HUES6 (cell line): ENCODE measurements at regions not wholly inside any gene's neighbourhood (a gene's known extent, or its start where the extent isn't known, plus 50 kb on each side); places are given as distances from the start of the nearest gene placed in this dataset.

ENCODE experiments used
- H3K27ac ChIP-seq: 2 replicates; pipeline ENCODE4 v1.7.0; 2013; ENCODE audit warnings: low read depth, mild to moderate bottlenecking, low read length, inconsistent platforms
- H3K27me3 ChIP-seq: 2 replicates; pipeline ENCODE4 v1.6.1; 2013; ENCODE audit warnings: low read length; ENCODE audit not compliant: control insufficient read depth, insufficient read depth
- H3K36me3 ChIP-seq: 2 replicates; pipeline ENCODE4 v1.6.1; 2013; ENCODE audit warnings: low read length; ENCODE audit not compliant: control insufficient read depth, insufficient read depth
- H3K4me1 ChIP-seq: 2 replicates; pipeline ENCODE4 v1.6.1; 2013; ENCODE audit warnings: low read length; ENCODE audit not compliant: control insufficient read depth, insufficient read depth
- H3K4me3 ChIP-seq: 2 replicates; pipeline ENCODE4 v1.5.1; 2013; ENCODE audit warnings: low read depth, low read length
- H3K9ac ChIP-seq: one replicate; pipeline ENCODE4 v1.6.1; 2013; ENCODE audit warnings: mild to moderate bottlenecking, low read length
- H3K9me3 ChIP-seq: 2 replicates; pipeline ENCODE4 v1.6.1; 2013; ENCODE audit warnings: low read depth, low read length; ENCODE audit not compliant: control insufficient read depth, insufficient read depth

DNA sequence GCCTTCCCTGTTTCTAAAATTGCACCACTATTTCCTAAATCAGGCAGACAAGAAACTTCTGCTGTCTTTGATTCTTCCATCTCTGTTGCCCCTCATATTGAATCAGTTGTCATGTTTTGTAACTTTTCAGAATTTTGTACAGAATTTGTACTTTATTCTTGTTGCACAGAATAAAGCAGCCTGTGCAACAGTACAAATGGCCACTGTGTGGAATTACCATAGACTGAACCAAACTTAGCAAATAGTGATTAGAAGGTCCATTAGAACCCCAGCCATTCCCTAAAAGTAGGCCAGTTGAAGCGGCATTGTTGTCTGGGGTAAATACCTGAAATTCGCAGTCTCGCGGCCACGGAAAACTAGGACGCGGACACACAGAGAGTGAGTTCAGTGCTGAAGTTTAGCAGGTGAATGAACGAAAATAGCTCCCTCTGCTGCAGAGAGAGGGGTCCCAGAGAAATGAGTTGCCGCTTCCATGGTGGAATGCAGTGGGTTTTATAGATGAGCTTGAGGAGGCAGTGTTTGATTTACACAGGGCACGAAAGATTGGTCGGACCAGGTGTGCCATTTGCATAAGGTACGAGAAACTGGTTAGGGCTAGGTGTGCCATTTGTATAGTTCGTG lies 71.8 kb downstream of the C4orf33 start:
- Histone ChIP-seq H3K27me3 (no peaks in the 10 kb centered on the region), H3K27ac (no peak overlapping the region), H3K4me3 (no peak overlapping the region), H3K9ac (no peak overlapping the region), H3K9me3 (no peaks in the 10 kb centered on the region), H3K4me1 (no peaks in the 10 kb centered on the region), H3K36me3 (no peaks in the 10 kb centered on the region)

DNA sequence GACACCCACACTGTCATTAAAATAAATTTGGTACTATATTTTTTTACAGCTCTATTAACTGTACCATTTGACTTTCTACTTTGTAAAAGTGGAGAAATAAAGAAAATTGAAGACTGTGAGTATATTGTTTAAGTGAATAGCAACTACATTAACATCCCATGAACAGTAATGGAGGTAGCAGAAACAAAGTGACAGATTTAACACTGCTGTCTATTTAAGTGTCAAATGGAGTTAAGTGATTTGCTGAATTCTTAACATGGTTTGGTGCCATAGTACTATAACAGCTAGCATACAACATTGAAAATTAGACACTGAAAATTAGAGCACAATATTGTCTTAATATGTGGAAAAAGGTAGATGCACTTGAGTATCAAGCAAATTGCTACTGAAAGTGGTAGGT lies 76.2 kb downstream of the C4orf33 start:
- H3K9me3 ChIP-seq: no peaks in the 10 kb centered on the region

DNA sequence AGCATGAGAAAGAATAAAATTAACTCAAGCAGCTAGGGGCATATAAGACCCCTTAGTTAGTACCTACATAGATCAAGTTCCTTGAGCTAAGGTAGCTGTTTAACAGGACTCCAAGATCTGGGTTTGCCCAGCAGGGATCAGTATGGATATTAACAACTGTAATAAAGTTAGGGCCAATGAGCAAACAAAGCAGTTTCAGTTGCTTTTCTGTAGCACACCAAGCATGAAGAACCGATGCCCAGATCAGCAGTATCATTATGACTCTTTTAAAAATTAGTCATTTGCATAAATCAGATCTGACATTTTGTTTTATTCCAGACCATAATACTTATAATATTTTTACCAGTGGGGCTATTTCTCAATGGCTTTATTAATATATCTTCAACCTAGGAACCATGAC lies 80.9 kb downstream of the C4orf33 start:
- Histone ChIP-seq H3K4me3 (no peak overlapping the region), H3K27me3 (no peaks in the 10 kb centered on the region), H3K9ac (no peak overlapping the region), H3K4me1 (no peaks in the 10 kb centered on the region), H3K27ac (no peak overlapping the region), H3K36me3 (no peaks in the 10 kb centered on the region), H3K9me3 (no peaks in the 10 kb centered on the region)

More for the DNA sequence above, 76.2 kb downstream of the C4orf33 start:
- H3K9ac ChIP-seq: no peak overlapping the region
- no peak overlapping the region for H3K4me3 ChIP-seq
- H3K36me3 ChIP-seq: no peaks in the 10 kb centered on the region
- H3K27me3 ChIP-seq: no peaks in the 10 kb centered on the region
- no peak overlapping the region for H3K27ac ChIP-seq
- H3K4me1 ChIP-seq: no peaks in the 10 kb centered on the region

DNA sequence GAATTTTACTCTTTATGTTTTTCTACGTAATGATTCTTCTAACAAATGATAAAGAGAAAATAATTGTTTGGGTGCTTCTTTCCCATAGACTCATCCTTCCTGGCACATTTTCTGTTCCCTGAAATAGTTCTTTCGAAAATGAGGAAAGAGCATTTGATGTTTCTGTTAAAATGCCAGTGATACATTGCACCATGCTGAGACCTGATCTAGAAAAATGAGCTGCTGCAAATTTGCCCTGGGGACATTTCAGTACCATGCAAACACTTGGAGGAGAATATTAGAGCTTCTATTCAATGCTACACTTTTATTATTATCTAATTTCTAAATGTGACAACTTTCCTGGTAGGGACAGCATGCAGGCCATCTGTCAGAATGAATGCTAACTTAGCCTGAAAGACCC lies 83.3 kb downstream of the C4orf33 start:
- no peak overlapping the region for H3K4me3 ChIP-seq
- H3K9me3 ChIP-seq: no peaks in the 10 kb centered on the region
- H3K9ac ChIP-seq: no peak overlapping the region
- H3K27ac ChIP-seq: no peak overlapping the region
- H3K36me3 ChIP-seq: no peaks in the 10 kb centered on the region
- H3K4me1 ChIP-seq: no peaks in the 10 kb centered on the region
- no peaks in the 10 kb centered on the region for H3K27me3 ChIP-seq

DNA sequence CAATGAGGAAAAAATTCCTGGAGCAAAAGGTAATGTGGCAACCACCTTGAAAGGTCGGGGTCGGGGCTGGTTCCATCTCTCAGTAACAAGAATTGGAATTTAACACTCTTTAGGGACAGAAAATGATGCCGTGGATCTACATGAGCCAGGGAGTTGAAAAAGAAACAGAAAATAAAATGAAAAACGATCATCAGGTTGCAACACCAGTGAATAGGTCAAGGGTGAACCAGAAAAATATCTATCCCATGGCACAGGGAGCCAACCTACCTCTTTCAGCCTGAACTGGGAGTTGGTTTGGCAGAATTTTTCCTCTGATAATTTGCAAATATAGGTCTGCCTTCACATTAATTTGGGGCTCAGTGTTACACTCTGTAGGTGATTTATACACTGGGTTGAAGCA lies 93.7 kb downstream of the C4orf33 start:
- Histone ChIP-seq H3K9me3 (no peaks in the 10 kb centered on the region), H3K9ac (no peak overlapping the region), H3K4me3 (no peak overlapping the region), H3K27me3 (no peaks in the 10 kb centered on the region), H3K4me1 (no peaks in the 10 kb centered on the region), H3K36me3 (no peaks in the 10 kb centered on the region), H3K27ac (no peak overlapping the region)

DNA sequence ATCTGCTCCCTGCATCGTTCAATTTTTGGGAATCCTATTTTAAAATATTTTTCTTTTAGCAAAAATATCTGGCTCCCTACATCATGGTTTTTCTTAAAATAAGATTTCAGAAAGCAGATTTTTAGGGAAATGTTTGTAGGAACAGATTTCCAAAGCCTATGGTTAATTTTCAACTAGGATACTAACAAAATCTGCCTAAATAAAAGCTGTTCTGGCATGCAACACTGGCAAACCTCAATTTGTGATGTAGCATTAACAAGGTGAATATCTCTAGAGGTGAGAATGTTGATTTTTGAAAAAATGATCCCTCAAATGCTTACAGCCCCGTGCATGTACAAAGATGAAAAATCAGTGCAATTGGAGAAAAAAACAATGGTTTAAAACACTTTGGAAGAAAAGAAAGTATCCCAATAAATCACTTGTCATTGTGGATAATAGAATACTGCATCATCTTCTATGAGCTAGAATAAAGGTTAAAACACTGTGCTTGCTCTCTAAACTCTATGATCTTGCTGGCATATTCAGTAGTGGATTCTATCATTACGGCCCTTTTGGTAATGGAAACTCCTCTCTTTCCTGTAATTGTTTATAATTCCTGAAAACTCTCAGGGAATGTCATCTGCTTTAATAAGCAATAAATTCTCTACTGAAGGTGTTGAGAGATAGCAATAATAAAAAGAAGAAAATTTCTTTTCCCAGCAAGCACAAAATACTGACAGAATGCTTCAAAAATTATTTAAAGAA lies 97.6 kb downstream of the C4orf33 start:
- H3K4me3 ChIP-seq: no peak overlapping the region
- H3K36me3 ChIP-seq: no peaks in the 10 kb centered on the region
- no peaks in the 10 kb centered on the region for H3K4me1 ChIP-seq
- no peaks in the 10 kb centered on the region for H3K27me3 ChIP-seq
- no peak overlapping the region for H3K9ac ChIP-seq
- H3K27ac ChIP-seq: no peak overlapping the region
- H3K9me3 ChIP-seq: no peaks in the 10 kb centered on the region

DNA sequence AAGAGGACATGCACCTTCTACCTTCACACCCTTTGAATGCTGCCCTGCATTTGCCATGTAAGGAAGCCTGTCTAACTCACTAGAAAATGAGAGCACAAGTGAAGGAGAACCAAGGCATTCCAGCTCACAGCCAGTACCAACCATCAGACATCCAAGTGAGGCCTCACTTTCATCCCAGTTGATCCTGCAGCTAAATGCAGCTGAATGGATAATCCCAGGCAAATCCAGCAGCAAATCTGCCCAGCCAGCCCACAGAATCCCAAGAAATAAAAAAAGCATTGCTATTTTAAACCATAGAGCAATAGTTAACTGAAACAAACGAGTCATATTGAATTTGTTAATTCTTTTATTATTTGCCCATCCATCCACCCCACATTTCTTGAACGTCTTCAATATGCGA lies 112.5 kb downstream of the C4orf33 start:
- H3K9ac ChIP-seq: no peak overlapping the region
- H3K4me3 ChIP-seq: no peak overlapping the region
- H3K27me3 ChIP-seq: no peaks in the 10 kb centered on the region
- H3K36me3 ChIP-seq: no peaks in the 10 kb centered on the region
- no peaks in the 10 kb centered on the region for H3K9me3 ChIP-seq
- H3K27ac ChIP-seq: no peak overlapping the region
- peaks cover 7% of the 10 kb centered on the region; the same call in 1 of the 2 replicates for H3K4me1 ChIP-seq

DNA sequence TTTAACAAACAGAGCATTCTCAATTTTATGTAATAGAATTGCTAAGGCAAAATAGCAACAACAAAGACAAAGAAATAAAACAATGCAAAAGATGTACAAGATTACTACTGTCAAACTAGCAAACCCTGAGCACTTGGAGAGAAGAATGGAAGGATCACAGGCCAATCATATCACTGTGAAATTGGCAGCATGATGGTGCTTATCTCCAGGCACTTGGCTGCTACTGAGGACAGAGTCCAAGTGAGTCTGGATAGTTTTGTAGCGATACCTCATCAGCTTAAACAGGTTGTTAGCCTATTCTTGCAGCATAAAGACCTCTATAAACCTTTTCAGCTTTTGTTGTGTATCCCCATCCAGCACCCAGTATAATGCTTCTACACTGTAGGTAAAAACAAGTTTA lies 117.7 kb downstream of the C4orf33 start:
- Histone ChIP-seq H3K9ac (no peak overlapping the region), H3K27me3 (no peaks in the 10 kb centered on the region), H3K4me3 (no peak overlapping the region), H3K9me3 (no peaks in the 10 kb centered on the region), H3K4me1 (no peaks in the 10 kb centered on the region), H3K36me3 (no peaks in the 10 kb centered on the region), H3K27ac (no peak overlapping the region)

DNA sequence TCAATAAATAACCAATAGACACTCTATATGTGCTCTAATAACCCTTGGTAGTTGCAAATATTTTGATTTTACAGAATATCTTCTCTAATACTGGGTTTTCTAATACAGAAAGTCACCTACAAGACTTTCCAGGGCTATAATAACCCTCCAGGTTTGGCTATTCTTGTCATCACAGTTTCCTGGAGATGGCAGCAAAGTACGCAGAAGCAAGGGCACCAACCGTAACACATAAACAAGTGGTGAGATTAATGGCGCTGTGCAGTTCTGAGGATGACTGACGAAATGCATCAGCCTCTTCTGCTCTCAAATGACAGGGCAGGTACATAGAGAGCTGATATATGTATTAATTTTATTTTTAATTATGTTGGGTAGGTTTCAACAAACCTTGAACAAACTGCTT lies 122.4 kb downstream of the C4orf33 start:
- Histone ChIP-seq H3K36me3 (no peaks in the 10 kb centered on the region), H3K4me3 (no peak overlapping the region), H3K9ac (no peak overlapping the region), H3K27ac (no peak overlapping the region), H3K27me3 (no peaks in the 10 kb centered on the region), H3K9me3 (no peaks in the 10 kb centered on the region), H3K4me1 (no peaks in the 10 kb centered on the region)

DNA sequence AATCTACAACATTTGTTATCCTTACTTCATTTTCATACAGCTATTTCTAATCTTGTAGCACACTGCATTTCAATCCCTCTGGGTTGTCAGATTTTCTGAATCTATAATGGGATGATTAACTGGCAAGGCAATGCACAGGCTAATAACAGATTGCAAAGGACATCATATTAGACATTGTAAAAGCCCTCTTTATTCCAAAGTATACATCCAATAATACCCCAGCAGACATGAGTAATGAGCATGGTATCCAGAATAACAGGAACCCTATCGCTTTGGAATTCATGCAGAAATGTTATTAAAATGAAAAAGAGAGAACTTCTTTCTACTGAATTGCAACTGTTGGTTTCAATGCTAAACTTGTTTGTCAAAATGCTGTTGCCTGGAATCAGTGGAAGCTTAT lies 122.9 kb downstream of the C4orf33 start:
- Histone ChIP-seq H3K27me3 (no peaks in the 10 kb centered on the region), H3K27ac (no peak overlapping the region), H3K4me3 (no peak overlapping the region), H3K36me3 (no peaks in the 10 kb centered on the region), H3K4me1 (no peaks in the 10 kb centered on the region), H3K9me3 (no peaks in the 10 kb centered on the region), H3K9ac (no peak overlapping the region)

DNA sequence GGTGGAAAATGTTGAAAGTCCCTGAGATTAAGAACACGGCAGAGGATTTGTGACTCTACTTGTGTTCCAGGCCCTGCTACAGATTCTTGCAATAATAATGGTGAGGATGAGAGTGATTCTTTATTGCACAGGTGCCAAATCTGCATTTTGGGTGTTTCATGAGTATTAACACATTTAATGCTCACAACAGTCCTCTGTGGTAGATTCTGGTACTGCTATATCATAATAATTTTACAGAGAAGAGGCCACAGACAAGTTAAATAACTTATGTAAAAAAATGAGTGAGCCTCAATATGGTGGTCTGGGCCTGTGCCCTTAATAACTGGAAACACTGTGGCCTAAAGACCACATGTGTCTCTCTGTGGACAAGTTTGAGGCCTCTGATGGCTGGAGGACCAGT lies 124.3 kb downstream of the C4orf33 start:
- Histone ChIP-seq H3K4me1 (no peaks in the 10 kb centered on the region), H3K4me3 (no peak overlapping the region), H3K36me3 (no peaks in the 10 kb centered on the region), H3K27ac (no peak overlapping the region), H3K9ac (no peak overlapping the region), H3K9me3 (no peaks in the 10 kb centered on the region), H3K27me3 (no peaks in the 10 kb centered on the region)
